ENCODE measurements at regions not wholly inside any gene's neighbourhood (a gene's known extent, or its start where the extent isn't known, plus 50 kb on each side); places are given as distances from the start of the nearest gene placed in this dataset.

GRCh38 chr22:26801449-26801848, 144.1 kb downstream of the MIAT start:
- TF ChIP-seq CTCF (IDR thresholded peaks at IDR 0.05; ENCODE audit: insufficient read depth, low read length, poor library complexity, severe bottlenecking) = no peak
- peaks cover 2% of the 10 kb centered on the region for H3K27me3 ChIP-seq (ENCODE audit: control insufficient read depth, insufficient read depth, low read length)
- no peak overlapping the region for H3K4me3 ChIP-seq (ENCODE audit: low read depth, low read length)
- H3K36me3 ChIP-seq (ENCODE audit: control insufficient read depth, insufficient read depth, low read length) = no peaks in the 10 kb centered on the region
- DNase-seq (ENCODE audit: low read depth) = no peak

GRCh38 chr22:26804315-26804714, 146.9 kb downstream of the MIAT start:
- no peak overlapping the region for H3K4me3 ChIP-seq (ENCODE audit: low read depth, low read length)
- DNase-seq (ENCODE audit: low read depth) = no peak
- no peaks in the 10 kb centered on the region for H3K27me3 ChIP-seq (ENCODE audit: control insufficient read depth, insufficient read depth, low read length)
- H3K36me3 ChIP-seq (ENCODE audit: control insufficient read depth, insufficient read depth, low read length) = no peaks in the 10 kb centered on the region
- no peak for TF ChIP-seq CTCF (IDR thresholded peaks at IDR 0.05; ENCODE audit: insufficient read depth, low read length, poor library complexity, severe bottlenecking)

- Histone ChIP-seq H3K27me3 (ENCODE audit: control insufficient read depth, insufficient read depth, low read length) (no peaks in the 10 kb centered on the region), H3K4me3 (ENCODE audit: low read depth, low read length) (no peak overlapping the region), H3K36me3 (ENCODE audit: control insufficient read depth, insufficient read depth, low read length) (no peaks in the 10 kb centered on the region)
- no peak for TF ChIP-seq CTCF (IDR thresholded peaks at IDR 0.05; ENCODE audit: insufficient read depth, low read length, poor library complexity, severe bottlenecking)
- DNase-seq (ENCODE audit: low read depth) = no peak
These were observed 147.6 kb downstream of the MIAT start for GRCh38 chr22:26804911-26805539.

GRCh38 chr22:26806445-26807175, 149.2 kb downstream of the MIAT start:
- H3K27me3 ChIP-seq (ENCODE audit: control insufficient read depth, insufficient read depth, low read length) = no peaks in the 10 kb centered on the region
- no peak for TF ChIP-seq CTCF (IDR thresholded peaks at IDR 0.05; ENCODE audit: insufficient read depth, low read length, poor library complexity, severe bottlenecking)
- H3K4me3 ChIP-seq (ENCODE audit: low read depth, low read length) = no peak overlapping the region
- H3K36me3 ChIP-seq (ENCODE audit: control insufficient read depth, insufficient read depth, low read length) = no peaks in the 10 kb centered on the region
- no peak for DNase-seq (ENCODE audit: low read depth)

- H3K4me3 ChIP-seq (ENCODE audit: low read depth, low read length) = no peak overlapping the region
- H3K36me3 ChIP-seq (ENCODE audit: control insufficient read depth, insufficient read depth, low read length) = no peaks in the 10 kb centered on the region
- TF ChIP-seq CTCF (IDR thresholded peaks at IDR 0.05; ENCODE audit: insufficient read depth, low read length, poor library complexity, severe bottlenecking) = no peak
- no peak for DNase-seq (ENCODE audit: low read depth)
- no peaks in the 10 kb centered on the region for H3K27me3 ChIP-seq (ENCODE audit: control insufficient read depth, insufficient read depth, low read length)
These were observed 154.2 kb downstream of the MIAT start for GRCh38 chr22:26811647-26811992.

GRCh38 chr22:26812731-26813130, 155.3 kb downstream of the MIAT start:
- Histone ChIP-seq H3K27me3 (ENCODE audit: control insufficient read depth, insufficient read depth, low read length) (no peaks in the 10 kb centered on the region), H3K4me3 (ENCODE audit: low read depth, low read length) (no peak overlapping the region), H3K36me3 (ENCODE audit: control insufficient read depth, insufficient read depth, low read length) (no peaks in the 10 kb centered on the region)
- no peak for DNase-seq (ENCODE audit: low read depth)
- no peak for TF ChIP-seq CTCF (IDR thresholded peaks at IDR 0.05; ENCODE audit: insufficient read depth, low read length, poor library complexity, severe bottlenecking)

Measured in kidney epithelial cell (primary cell).